WTC11 (cell line): ENCODE measurements at regions not wholly inside any gene's neighbourhood (a gene's known extent, or its start where the extent isn't known, plus 50 kb on each side); places are given as distances from the start of the nearest gene placed in this dataset.

Experiments
- ATAC-seq: fragments of 200-7000 bp; cut with Tn5 transposase; 2 replicates; pipeline ENCODE4 v1.10.0; 2021; ENCODE audit warnings: mild to moderate bottlenecking, moderate library complexity
- CTCF ChIA-PET: fragments of 300-600 bp; sonication (Branson Sonifier 250); formaldehyde crosslinking; loops from one replicate; lab custom pipeline; 2021; ENCODE audit warnings: antibody characterized with exemption; lab: Charles Lee
- POLR2A ChIA-PET: fragments of 350-600 bp; sonication (Branson Sonifier 250); formaldehyde crosslinking; loops from one replicate; lab custom pipeline; 2021; ENCODE audit warnings: antibody characterized with exemption; lab: Charles Lee
- DNase-seq: peaks from one replicate; pipeline ENCODE4 v3.0.0; 2021; ENCODE audit warnings: low spot score
- H3K27ac Mint-ChIP-seq: 2 replicates; pipeline ENCODE4 v1.8.0; 2021; ENCODE audit warnings: mixed read lengths
- H3K27me3 Mint-ChIP-seq: 2 replicates; pipeline ENCODE4 v1.8.0; 2021; ENCODE audit warnings: low read depth, mild to moderate bottlenecking, moderate library complexity, mixed read lengths
- H3K36me3 Mint-ChIP-seq: 2 replicates; pipeline ENCODE4 v1.8.0; 2021; ENCODE audit warnings: mixed read lengths
- H3K4me1 Mint-ChIP-seq: 2 replicates; pipeline ENCODE4 v1.8.0; 2022; ENCODE audit warnings: mixed read lengths
- H3K4me3 Mint-ChIP-seq: 2 replicates; pipeline ENCODE4 v1.8.0; 2021; ENCODE audit warnings: mild to moderate bottlenecking, moderate library complexity, mixed read lengths
- H3K9me3 Mint-ChIP-seq: 2 replicates; pipeline ENCODE4 v1.8.0; 2021; ENCODE audit warnings: mixed read lengths
- ARID4B ChIP-seq: sonication (generic); formaldehyde crosslinking; IDR thresholded peaks from 2 replicates; pipeline ENCODE4 v1.8.0; 2023; ENCODE audit warnings: missing genetic modification reagents, mild to moderate bottlenecking, borderline replicate concordance
- ATF1 ChIP-seq: sonication (generic); formaldehyde crosslinking; IDR thresholded peaks from 2 replicates; pipeline ENCODE4 v1.8.1; 2023; ENCODE audit warnings: mild to moderate bottlenecking, moderate library complexity, missing genetic modification reagents
- ATF2 ChIP-seq: sonication (generic); formaldehyde crosslinking; IDR thresholded peaks from 2 replicates; pipeline ENCODE4 v1.8.1; 2022; ENCODE audit warnings: low read depth, missing genetic modification reagents, borderline replicate concordance
- ATF6 ChIP-seq: sonication (generic); formaldehyde crosslinking; IDR thresholded peaks from 2 replicates; pipeline ENCODE4 v1.8.1; 2023; ENCODE audit warnings: mild to moderate bottlenecking, missing genetic modification reagents
- ERG ChIP-seq: fragments of 250-450 bp; sonication (Bioruptor Pico); IDR thresholded peaks from 2 replicates; pipeline ENCODE4 v1.8.0; 2021; ENCODE audit warnings: mild to moderate bottlenecking
- FOXP4 ChIP-seq: sonication (generic); formaldehyde crosslinking; IDR thresholded peaks from 2 replicates; pipeline ENCODE4 v1.8.0; 2022; ENCODE audit warnings: mild to moderate bottlenecking, missing genetic modification reagents
- HMGXB4 ChIP-seq: sonication (generic); formaldehyde crosslinking; IDR thresholded peaks from 2 replicates; pipeline ENCODE4 v1.8.1; 2023; ENCODE audit warnings: mild to moderate bottlenecking, moderate library complexity, missing genetic modification reagents
- MAX ChIP-seq: sonication (generic); formaldehyde crosslinking; IDR thresholded peaks from 2 replicates; pipeline ENCODE4 v1.8.0; 2022; ENCODE audit warnings: mild to moderate bottlenecking, missing genetic modification reagents
- MLX ChIP-seq: sonication (generic); formaldehyde crosslinking; IDR thresholded peaks from 2 replicates; pipeline ENCODE4 v1.8.1; 2023; ENCODE audit warnings: mild to moderate bottlenecking, missing genetic modification reagents, moderate library complexity
- NFATC4 ChIP-seq: fragments of 250-450 bp; sonication (Bioruptor Pico); IDR thresholded peaks from 2 replicates; pipeline ENCODE4 v1.9.0; 2021; ENCODE audit warnings: mild to moderate bottlenecking
- NR2C2 ChIP-seq: sonication (generic); formaldehyde crosslinking; IDR thresholded peaks from 2 replicates; pipeline ENCODE4 v1.8.0; 2022; ENCODE audit warnings: mild to moderate bottlenecking, missing genetic modification reagents
- PRRX2 ChIP-seq: fragments of 250-450 bp; sonication (Bioruptor Pico); IDR thresholded peaks from 2 replicates; pipeline ENCODE4 v1.8.0; 2021; ENCODE audit warnings: mild to moderate bottlenecking
- SOX15 ChIP-seq: fragments of 250-450 bp; sonication (Bioruptor Pico); IDR thresholded peaks from 2 replicates; pipeline ENCODE4 v1.9.0; 2021; ENCODE audit warnings: mild to moderate bottlenecking
- ZNF138 ChIP-seq: sonication (generic); formaldehyde crosslinking; conservative IDR thresholded peaks from 2 replicates; pipeline ENCODE4 v1.8.1; 2022; ENCODE audit warnings: mild to moderate bottlenecking, moderate library complexity, missing genetic modification reagents
- ZNF532 ChIP-seq: fragments of 250-450 bp; sonication (Bioruptor Pico); IDR thresholded peaks from 2 replicates; pipeline ENCODE4 v1.9.0; 2021; ENCODE audit warnings: mild to moderate bottlenecking, borderline replicate concordance

GRCh38 chr10:91111060-91111459 lies 109.4 kb upstream of the PCGF5 start:
- POLR2A ChIA-PET = no interaction called here
- CTCF ChIA-PET = no interaction called here

More at GRCh38 chr10:91111060-91111459, 109.4 kb upstream of the PCGF5 start:
- no peak for ATAC-seq
- H3K27ac Mint-ChIP-seq = no peak overlapping the region
- no peak for DNase-seq
- no peaks in the 10 kb centered on the region for H3K36me3 Mint-ChIP-seq
- H3K4me1 Mint-ChIP-seq = no peaks in the 10 kb centered on the region
- H3K9me3 Mint-ChIP-seq = peaks cover 22% of the 10 kb centered on the region
- no peak overlapping the region for H3K4me3 Mint-ChIP-seq
- H3K27me3 Mint-ChIP-seq = no peaks in the 10 kb centered on the region
- no peak for TF ChIP-seq ATF6 (CRISPR knock-in tag)
- TF ChIP-seq NFATC4 (CRISPR knock-in tag) = no peak
- TF ChIP-seq HMGXB4 (CRISPR knock-in tag) = no peak
- no peak for TF ChIP-seq FOXP4 (CRISPR knock-in tag)
- no peak for TF ChIP-seq NR2C2
- TF ChIP-seq ZNF532 (CRISPR knock-in tag) = no peak
- no peak for TF ChIP-seq ZNF138 (CRISPR knock-in tag)
- no peak for TF ChIP-seq MAX
- no peak for TF ChIP-seq ATF1 (CRISPR knock-in tag)
- TF ChIP-seq ERG (CRISPR knock-in tag) = no peak
- TF ChIP-seq ATF2 (CRISPR knock-in tag) = no peak
- TF ChIP-seq MLX (CRISPR knock-in tag) = no peak
- TF ChIP-seq PRRX2 (CRISPR knock-in tag) = no peak
- no peak for TF ChIP-seq SOX15 (CRISPR knock-in tag)
- no peak for TF ChIP-seq ARID4B (CRISPR knock-in tag)
